NCI-H2029 treated with DMSO at 0.1 percent for 48 hours (cell line): ENCODE measurements at regions not wholly inside any gene's neighbourhood (a gene's known extent, or its start where the extent isn't known, plus 50 kb on each side); places are given as distances from the start of the nearest gene placed in this dataset.
"Not testable (repeated sequence)": the region's sequence is repeated elsewhere in the genome, so short reads cannot be mapped to it uniquely, and the experiment has no call there.

Source experiments
- DNase-seq: peaks from one replicate; lab custom pipeline; 2025; lab: John Stamatoyannopoulos, UW

GRCh38 chr5:36782612-36783011, 94.0 kb upstream of the NIPBL start:
- DNase-seq = not testable (repeated sequence)

GRCh38 chr5:36786448-36787012, 90.0 kb upstream of the NIPBL start:
- no peak for DNase-seq

GRCh38 chr5:36787365-36788093, 89.0 kb upstream of the NIPBL start:
- no peak for DNase-seq

DNA sequence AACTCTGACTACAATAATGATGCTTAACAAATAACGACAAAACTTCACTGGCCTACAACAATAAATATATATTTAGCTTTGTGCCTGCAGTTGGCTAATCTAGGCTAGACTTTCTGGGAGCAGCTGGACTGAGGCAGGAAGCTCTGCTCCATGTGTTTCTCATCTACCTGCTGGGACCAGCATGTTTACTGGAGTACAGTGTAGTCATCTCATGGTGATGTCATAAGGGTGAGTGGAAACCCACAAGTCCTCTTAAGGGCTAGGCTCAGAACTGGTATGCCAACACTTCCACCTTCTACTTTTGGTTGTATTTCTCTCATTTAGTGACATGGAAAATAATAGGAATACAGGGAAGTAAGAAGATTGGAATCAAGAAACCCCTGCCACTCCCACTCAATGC, 85.7 kb upstream of the NIPBL start:
- no peak for DNase-seq

DNA sequence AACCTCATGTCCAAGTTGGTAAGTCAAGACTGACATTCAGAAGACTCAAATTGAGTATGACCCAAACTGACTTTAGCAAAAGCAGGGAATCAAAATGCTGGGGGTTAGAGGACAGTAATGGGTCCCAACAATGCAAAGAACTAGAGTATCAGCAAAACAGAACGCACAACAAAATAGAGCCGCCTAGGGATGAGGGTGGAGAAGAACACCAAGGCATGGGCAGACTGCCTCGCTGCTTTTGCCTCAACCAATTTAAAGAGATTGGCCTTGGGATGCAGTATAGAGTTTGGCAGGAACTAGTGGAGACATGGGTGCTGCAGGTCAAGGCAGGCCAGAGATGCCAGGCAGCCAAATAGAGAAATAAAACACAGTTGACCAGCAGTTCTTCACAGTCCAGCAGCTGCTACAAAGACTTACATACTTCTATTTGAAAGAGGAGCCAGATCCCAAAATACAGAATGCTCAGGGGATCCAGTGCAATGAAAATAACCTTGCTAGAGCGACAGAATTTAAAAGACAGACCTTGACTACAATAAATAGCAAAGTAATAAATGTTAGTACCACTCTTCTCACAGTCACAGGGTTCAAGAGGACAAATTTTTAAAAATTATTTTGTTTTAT, 83.9 kb upstream of the NIPBL start:
- DNase-seq = no peak

DNA sequence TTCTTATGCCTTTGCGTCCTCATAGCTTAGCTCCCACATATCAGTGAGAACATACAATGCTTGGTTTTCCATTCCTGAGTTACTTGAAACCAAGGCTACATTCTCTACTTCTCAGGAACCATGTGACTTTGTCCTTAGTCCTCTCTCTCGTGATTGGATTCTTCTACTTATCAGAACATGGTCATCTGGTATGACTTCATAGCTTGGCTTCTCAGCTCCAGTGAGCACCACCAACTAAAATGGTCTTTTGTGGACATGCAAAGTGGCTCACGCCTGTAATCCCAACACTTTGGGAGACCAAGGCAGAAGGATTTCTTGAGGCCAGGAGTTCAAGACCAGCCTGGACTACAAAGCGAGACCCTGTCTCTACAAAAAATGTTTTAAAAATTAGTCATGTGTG, 81.2 kb upstream of the NIPBL start:
- no peak for DNase-seq

DNA sequence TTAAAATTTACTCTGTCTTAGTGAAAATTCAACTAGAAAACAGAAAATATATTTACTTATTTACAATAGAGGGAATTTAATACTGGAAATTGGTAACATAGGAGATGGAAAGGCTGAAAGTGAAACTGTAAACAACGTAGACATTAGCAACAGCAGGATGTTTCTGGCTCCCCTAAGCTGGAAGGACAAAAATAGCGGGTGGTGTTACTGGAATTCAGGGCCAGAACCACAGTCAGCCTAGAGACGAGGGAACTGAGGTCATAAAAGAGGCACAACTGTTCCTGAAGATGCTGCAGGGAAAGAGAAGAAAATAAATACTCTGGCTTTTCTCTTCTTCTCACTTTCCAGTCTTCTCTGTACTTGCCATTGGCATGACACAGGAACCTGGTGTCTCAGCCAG, 80.4 kb upstream of the NIPBL start:
- DNase-seq = no peak

- DNase-seq = no peak
Measured at GRCh38 chr5:36801523-36801922, 75.0 kb upstream of the NIPBL start.

- no peak for DNase-seq
Measured at GRCh38 chr5:36802187-36802586, 74.4 kb upstream of the NIPBL start.

- DNase-seq = not testable (repeated sequence)
Measured at GRCh38 chr5:36813249-36813648, 63.3 kb upstream of the NIPBL start.

- DNase-seq = no peak
Measured at GRCh38 chr5:36815871-36816270, 60.7 kb upstream of the NIPBL start.

GRCh38 chr5:36820900-36821299, 55.7 kb upstream of the NIPBL start:
- DNase-seq = no peak

DNA sequence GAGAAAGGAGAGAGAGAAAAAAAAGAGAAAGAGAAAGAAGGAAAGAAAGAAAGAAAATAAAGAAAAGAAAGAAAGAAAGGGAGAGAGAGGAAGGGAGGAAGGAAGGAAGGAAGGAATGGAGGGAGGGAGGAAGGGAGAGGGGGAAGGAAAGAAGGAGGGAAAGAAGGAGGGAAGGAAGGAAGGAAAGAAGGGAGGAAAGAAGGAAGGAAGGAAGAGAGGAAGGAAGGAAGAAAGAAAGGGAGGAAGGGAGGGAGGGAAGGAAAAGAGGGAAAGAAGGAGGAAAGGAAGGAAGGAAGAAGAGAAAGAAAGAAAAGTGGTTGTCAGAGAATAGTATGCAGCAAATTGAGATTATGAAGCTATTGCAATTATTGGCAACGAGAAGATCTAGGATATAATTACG, 49.9 kb upstream of the NIPBL start:
- no peak for DNase-seq
